ENCODE measurements at regions not wholly inside any gene's neighbourhood (a gene's known extent, or its start where the extent isn't known, plus 50 kb on each side); places are given as distances from the start of the nearest gene placed in this dataset.
A peak's percentile ranks its signal among the peaks of the same experiment; 100 is the strongest.

GRCh38 chr14:22070119-22070982 is 396.7 kb upstream of the OR4E1 start:
- Histone ChIP-seq H3F3A (ENCODE audit: insufficient read depth) (no peaks in the 10 kb centered on the region), H3K27me3 (replicated peaks; ENCODE audit: insufficient read depth) (no peaks in the 10 kb centered on the region), H3K4me3 (no peak overlapping the region), H3K9me2 (ENCODE audit: insufficient read depth) (no peaks in the 10 kb centered on the region), H3K4me1 (ENCODE audit: insufficient read depth) (no peaks in the 10 kb centered on the region), H3K9ac (no peak overlapping the region), H3K36me3 (ENCODE audit: low read depth) (no peaks in the 10 kb centered on the region), H3K79me2 (ENCODE audit: insufficient read depth) (no peaks in the 10 kb centered on the region), H3K4me2 (ENCODE audit: unreplicated experiment) (peak overlapping the region; percentile 9), H3K9me3 (ENCODE audit: low read depth) (no peaks in the 10 kb centered on the region), H3K27ac (no peak overlapping the region), H2AFZ (peak overlapping the region; percentile 52; the same call in 1 of the 2 replicates), H4K20me1 (ENCODE audit: insufficient read depth) (no peaks in the 10 kb centered on the region)
- 2 to 3% methylated on average over 12 of the region's 12 CpGs for WGBS, 2 experiments (ENCODE audit: low coverage in 1 of 2, low lambda C conversion rate in 2 of 2, missing lambda C conversion rate in 2 of 2)
- peak; percentile 4 for DNase-seq
- in situ Hi-C loops (cut with MboI) = no loop called here
- TF ChIP-seq EZH2phosphoT487 (IDR thresholded peaks at IDR 0.05; ENCODE audit: insufficient read depth, low read depth) (no peak), EZH2 (IDR thresholded peaks at IDR 0.05; ENCODE audit: insufficient read depth, poor library complexity, severe bottlenecking) (no peak)

GRCh38 chr14:22065347-22065746 is 391.7 kb upstream of the OR4E1 start:
- Histone ChIP-seq H3K9me2 (ENCODE audit: insufficient read depth) (no peaks in the 10 kb centered on the region), H3K4me1 (ENCODE audit: insufficient read depth) (no peaks in the 10 kb centered on the region), H2AFZ (no peak overlapping the region), H3K4me3 (no peak overlapping the region), H3K79me2 (ENCODE audit: insufficient read depth) (no peaks in the 10 kb centered on the region), H3K4me2 (ENCODE audit: unreplicated experiment) (no peak overlapping the region), H3K36me3 (ENCODE audit: low read depth) (no peaks in the 10 kb centered on the region), H3K9me3 (ENCODE audit: low read depth) (no peaks in the 10 kb centered on the region), H3K27ac (no peak overlapping the region), H3K9ac (no peak overlapping the region), H3F3A (ENCODE audit: insufficient read depth) (no peaks in the 10 kb centered on the region), H3K27me3 (replicated peaks; ENCODE audit: insufficient read depth) (no peaks in the 10 kb centered on the region), H4K20me1 (ENCODE audit: insufficient read depth) (no peaks in the 10 kb centered on the region)
- TF ChIP-seq EZH2phosphoT487 (IDR thresholded peaks at IDR 0.05; ENCODE audit: insufficient read depth, low read depth) (no peak), EZH2 (IDR thresholded peaks at IDR 0.05; ENCODE audit: insufficient read depth, poor library complexity, severe bottlenecking) (no peak)
- in situ Hi-C loops (cut with MboI) = no loop called here
- no peak for DNase-seq
- 22 to 32% methylated on average over 1 of the region's 1 CpG for WGBS, 2 experiments (ENCODE audit: low coverage in 1 of 2, low lambda C conversion rate in 2 of 2, missing lambda C conversion rate in 2 of 2)

- Histone ChIP-seq H3K4me2 (ENCODE audit: unreplicated experiment) (no peak overlapping the region), H3K36me3 (ENCODE audit: low read depth) (no peaks in the 10 kb centered on the region), H3K9me2 (ENCODE audit: insufficient read depth) (no peaks in the 10 kb centered on the region), H4K20me1 (ENCODE audit: insufficient read depth) (no peaks in the 10 kb centered on the region), H2AFZ (no peak overlapping the region), H3F3A (ENCODE audit: insufficient read depth) (no peaks in the 10 kb centered on the region), H3K4me1 (ENCODE audit: insufficient read depth) (no peaks in the 10 kb centered on the region), H3K27me3 (replicated peaks; ENCODE audit: insufficient read depth) (no peaks in the 10 kb centered on the region), H3K4me3 (no peak overlapping the region), H3K9me3 (ENCODE audit: low read depth) (no peaks in the 10 kb centered on the region), H3K27ac (no peak overlapping the region), H3K9ac (no peak overlapping the region), H3K79me2 (ENCODE audit: insufficient read depth) (no peaks in the 10 kb centered on the region)
- in situ Hi-C loops (cut with MboI) = no loop called here
- TF ChIP-seq EZH2 (IDR thresholded peaks at IDR 0.05; ENCODE audit: insufficient read depth, poor library complexity, severe bottlenecking) = no peak
- TF ChIP-seq EZH2phosphoT487 (IDR thresholded peaks at IDR 0.05; ENCODE audit: insufficient read depth, low read depth) = no peak
- DNase-seq = no peak
- WGBS, 2 experiments (ENCODE audit: low coverage in 1 of 2, low lambda C conversion rate in 2 of 2, missing lambda C conversion rate in 2 of 2) = 40 to 47% methylated on average over 4 of the region's 4 CpGs
Observed at GRCh38 chr14:22059201-22059600, 385.6 kb upstream of the OR4E1 start.

- in situ Hi-C loops (cut with MboI) = no loop called here
- no peaks in the 10 kb centered on the region for H3F3A ChIP-seq (ENCODE audit: insufficient read depth)
- H4K20me1 ChIP-seq (ENCODE audit: insufficient read depth) = no peaks in the 10 kb centered on the region
- no peak for TF ChIP-seq EZH2 (IDR thresholded peaks at IDR 0.05; ENCODE audit: insufficient read depth, poor library complexity, severe bottlenecking)
- no peak for TF ChIP-seq EZH2phosphoT487 (IDR thresholded peaks at IDR 0.05; ENCODE audit: insufficient read depth, low read depth)
- H3K4me3 ChIP-seq = no peak overlapping the region
- no peaks in the 10 kb centered on the region for H3K4me1 ChIP-seq (ENCODE audit: insufficient read depth)
- H3K27me3 ChIP-seq (replicated peaks; ENCODE audit: insufficient read depth) = no peaks in the 10 kb centered on the region
- DNase-seq = no peak
- no peak overlapping the region for H2AFZ ChIP-seq
- H3K9me3 ChIP-seq (ENCODE audit: low read depth) = no peaks in the 10 kb centered on the region
- no peaks in the 10 kb centered on the region for H3K9me2 ChIP-seq (ENCODE audit: insufficient read depth)
- no peaks in the 10 kb centered on the region for H3K36me3 ChIP-seq (ENCODE audit: low read depth)
- no peak overlapping the region for H3K4me2 ChIP-seq (ENCODE audit: unreplicated experiment)
- 45 to 53% methylated on average over 3 of the region's 3 CpGs for WGBS, 2 experiments (ENCODE audit: low coverage in 1 of 2, low lambda C conversion rate in 2 of 2, missing lambda C conversion rate in 2 of 2)
- H3K27ac ChIP-seq = no peak overlapping the region
- no peak overlapping the region for H3K9ac ChIP-seq
- H3K79me2 ChIP-seq (ENCODE audit: insufficient read depth) = no peaks in the 10 kb centered on the region
Observed at GRCh38 chr14:22052795-22053194, 379.2 kb upstream of the OR4E1 start.

All from GM23248 (cell line).